ENCODE measurements at regions not wholly inside any gene's neighbourhood (a gene's known extent, or its start where the extent isn't known, plus 50 kb on each side); places are given as distances from the start of the nearest gene placed in this dataset.

DNA sequence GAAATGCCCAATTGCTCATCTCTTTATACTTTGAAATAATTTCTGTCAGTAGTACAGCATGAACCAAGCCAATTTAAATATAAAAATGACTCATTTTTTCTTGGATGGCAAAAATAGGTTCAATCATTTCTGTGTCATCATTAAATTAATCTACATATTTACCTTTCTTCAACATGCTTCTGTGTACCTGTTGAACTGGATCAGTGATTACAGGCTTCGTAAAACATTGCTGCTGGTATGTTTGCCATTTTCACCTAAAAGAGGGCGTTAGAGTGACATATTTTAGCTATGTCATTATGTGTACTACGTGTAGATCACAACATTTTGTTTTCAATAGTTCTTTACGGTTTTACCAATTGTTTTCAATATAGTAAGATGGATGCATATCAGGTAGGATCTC, 340.5 kb upstream of the MAOA start:
- DNase-seq (ENCODE audit: low read depth): no peak
- H3K4me3 ChIP-seq (ENCODE audit: low read length): no peak overlapping the region
- TF ChIP-seq, protein P1, sequence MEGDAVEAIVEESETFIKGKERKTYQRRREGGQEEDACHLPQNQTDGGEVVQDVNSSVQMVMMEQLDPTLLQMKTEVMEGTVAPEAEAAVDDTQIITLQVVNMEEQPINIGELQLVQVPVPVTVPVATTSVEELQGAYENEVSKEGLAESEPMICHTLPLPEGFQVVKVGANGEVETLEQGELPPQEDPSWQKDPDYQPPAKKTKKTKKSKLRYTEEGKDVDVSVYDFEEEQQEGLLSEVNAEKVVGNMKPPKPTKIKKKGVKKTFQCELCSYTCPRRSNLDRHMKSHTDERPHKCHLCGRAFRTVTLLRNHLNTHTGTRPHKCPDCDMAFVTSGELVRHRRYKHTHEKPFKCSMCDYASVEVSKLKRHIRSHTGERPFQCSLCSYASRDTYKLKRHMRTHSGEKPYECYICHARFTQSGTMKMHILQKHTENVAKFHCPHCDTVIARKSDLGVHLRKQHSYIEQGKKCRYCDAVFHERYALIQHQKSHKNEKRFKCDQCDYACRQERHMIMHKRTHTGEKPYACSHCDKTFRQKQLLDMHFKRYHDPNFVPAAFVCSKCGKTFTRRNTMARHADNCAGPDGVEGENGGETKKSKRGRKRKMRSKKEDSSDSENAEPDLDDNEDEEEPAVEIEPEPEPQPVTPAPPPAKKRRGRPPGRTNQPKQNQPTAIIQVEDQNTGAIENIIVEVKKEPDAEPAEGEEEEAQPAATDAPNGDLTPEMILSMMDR (IDR thresholded peaks at IDR 0.05; ENCODE audit: insufficient read depth, low read depth, low read length, missing control alignments): no peak

DNA sequence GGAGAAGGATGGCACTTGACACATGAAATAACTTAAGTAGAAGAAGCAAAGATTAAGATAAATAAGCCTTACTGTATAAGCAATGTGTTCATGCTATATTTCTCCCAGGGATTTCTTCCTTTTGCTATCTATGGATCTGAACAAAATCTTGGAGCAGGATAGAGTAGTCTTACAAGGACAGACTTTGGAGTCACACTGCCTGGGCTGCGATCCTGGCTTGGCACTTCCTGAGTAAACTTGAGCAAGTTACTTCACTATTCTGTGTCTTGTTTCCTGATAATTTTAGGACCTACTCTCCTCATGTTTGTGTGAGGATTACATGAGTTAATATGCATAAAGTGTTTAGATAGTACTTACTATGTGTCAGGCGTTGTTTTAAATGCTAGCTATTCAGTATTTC, 340.0 kb upstream of the MAOA start:
- DNase-seq (ENCODE audit: low read depth): no peak
- H3K4me3 ChIP-seq (ENCODE audit: low read length): no peak overlapping the region
- TF ChIP-seq, protein P1 (IDR thresholded peaks at IDR 0.05; ENCODE audit: insufficient read depth, low read depth, low read length, missing control alignments): no peak

DNA sequence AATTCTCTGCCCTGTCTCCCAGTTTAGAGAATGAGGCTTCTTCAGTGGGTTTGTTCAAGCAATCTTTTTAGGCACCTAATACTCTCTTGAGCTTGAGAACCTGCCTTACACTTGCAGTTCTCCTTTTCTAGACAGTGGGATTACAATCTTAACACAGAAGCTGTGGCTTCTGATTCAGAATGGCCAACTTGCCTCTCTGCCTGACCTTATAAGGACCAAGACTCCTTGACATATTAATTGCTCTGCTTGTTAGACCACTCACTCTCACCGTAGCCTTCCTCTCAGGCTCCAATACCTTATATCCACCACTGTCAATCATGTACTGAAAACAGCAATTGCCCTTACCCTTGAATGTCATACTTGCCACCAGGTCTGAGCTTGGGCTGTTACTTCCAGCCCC, 338.7 kb upstream of the MAOA start:
- DNase-seq (ENCODE audit: low read depth): no peak
- H3K4me3 ChIP-seq (ENCODE audit: low read length): no peak overlapping the region
- TF ChIP-seq, protein P1 (IDR thresholded peaks at IDR 0.05; ENCODE audit: insufficient read depth, low read depth, low read length, missing control alignments): no peak

DNA sequence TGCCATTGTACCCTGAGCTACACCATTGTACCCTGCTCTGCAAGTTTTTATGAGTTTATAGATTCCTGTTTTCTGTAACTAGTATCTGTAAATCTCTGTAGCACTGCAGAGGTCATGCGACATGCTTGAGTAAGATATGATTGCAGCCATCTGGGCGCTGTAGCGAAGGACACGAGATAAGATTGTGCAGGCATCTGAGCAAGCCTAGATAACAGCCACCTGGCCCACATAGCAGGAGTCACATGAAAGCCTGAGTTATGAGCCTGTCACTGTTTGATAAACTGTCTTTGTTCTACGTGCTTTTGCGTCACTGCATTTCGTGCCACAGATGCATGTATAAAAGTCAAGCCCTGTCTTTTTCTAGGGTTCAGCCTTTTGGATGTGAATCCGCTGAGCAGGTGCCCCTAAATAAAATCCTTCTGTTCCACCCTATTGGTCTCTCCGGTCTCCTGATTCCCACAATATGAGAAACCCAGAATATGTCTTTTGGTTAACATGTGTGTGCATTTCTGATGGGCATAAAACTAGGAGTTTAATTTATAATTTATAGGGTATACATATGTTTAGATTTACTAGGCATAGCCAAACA, 327.6 kb upstream of the MAOA start:
- no peak for DNase-seq (ENCODE audit: low read depth)
- no peak overlapping the region for H3K4me3 ChIP-seq (ENCODE audit: low read length)
- TF ChIP-seq, protein P1 (IDR thresholded peaks at IDR 0.05; ENCODE audit: insufficient read depth, low read depth, low read length, missing control alignments): no peak

DNA sequence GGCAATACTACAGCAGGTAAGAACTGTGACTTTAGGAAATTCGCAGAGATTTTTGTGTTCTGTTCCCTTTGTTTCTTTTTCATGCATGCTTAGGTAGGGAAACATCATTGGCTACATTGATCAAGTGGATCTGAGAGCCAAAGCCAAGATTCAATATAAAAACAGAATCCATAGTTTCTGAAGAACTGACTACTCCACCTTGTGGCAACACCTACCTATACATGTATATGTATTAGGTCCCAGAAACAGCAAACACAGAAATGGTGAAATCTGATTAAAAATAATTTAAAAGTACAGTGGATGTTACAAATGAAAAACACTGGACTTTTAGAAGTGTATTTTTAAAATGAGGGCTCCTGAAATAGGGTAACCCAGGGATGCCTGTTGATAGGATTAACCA, 322.6 kb upstream of the MAOA start:
- TF ChIP-seq, protein P1 (IDR thresholded peaks at IDR 0.05; ENCODE audit: insufficient read depth, low read depth, low read length, missing control alignments): peak; percentile 24
- peak; percentile 8 for DNase-seq (ENCODE audit: low read depth)
- H3K4me3 ChIP-seq (ENCODE audit: low read length): no peak overlapping the region

DNA sequence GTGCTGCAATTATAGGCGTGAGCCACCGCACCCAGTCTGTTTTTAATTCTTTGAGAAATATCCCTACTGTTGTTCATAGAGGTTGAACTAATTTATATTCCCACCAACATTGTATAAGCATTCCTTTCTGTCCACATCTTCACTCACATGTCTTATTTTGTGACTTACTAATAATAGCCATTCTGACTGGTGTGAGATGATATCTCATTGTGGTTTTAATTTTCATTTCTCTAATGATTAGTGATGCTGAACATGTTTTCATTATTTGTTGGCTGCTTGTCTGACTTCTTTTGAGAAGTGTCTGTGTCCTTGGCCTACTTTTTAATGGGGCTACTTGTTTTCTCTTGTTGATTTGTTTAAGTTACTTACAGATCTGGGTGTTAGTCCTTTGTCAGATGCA, 310.9 kb upstream of the MAOA start:
- TF ChIP-seq, protein P1 (IDR thresholded peaks at IDR 0.05; ENCODE audit: insufficient read depth, low read depth, low read length, missing control alignments): no peak
- DNase-seq (ENCODE audit: low read depth): no peak
- H3K4me3 ChIP-seq (ENCODE audit: low read length): no peak overlapping the region

DNA sequence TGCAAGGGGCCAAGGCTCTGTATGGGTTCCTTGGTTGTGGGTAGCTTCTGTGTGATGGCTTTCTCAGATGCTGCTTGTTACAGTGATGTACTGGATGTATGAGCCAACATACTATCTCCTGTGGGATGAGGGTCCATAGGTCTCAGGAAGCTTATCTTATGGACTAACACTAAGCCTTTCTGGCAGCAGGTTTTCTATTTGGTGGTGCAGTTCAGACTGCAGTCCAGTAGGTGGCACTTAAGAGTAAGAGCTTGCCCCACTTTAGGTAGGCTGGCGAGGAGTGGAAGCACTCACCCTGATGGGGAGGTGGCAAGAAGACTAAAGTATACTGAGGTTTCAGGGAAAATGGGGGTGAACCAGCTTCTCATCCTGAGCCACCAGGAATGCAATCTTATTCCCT, 306.7 kb upstream of the MAOA start:
- H3K4me3 ChIP-seq (ENCODE audit: low read length): no peak overlapping the region
- DNase-seq (ENCODE audit: low read depth): peak; percentile 54
- TF ChIP-seq, protein P1 (IDR thresholded peaks at IDR 0.05; ENCODE audit: insufficient read depth, low read depth, low read length, missing control alignments): peak; percentile 78

Data from epithelial cell of esophagus (primary cell).